GM19463 (cell line): ENCODE measurements at regions not wholly inside any gene's neighbourhood (a gene's known extent, or its start where the extent isn't known, plus 50 kb on each side); places are given as distances from the start of the nearest gene placed in this dataset.
"Not testable (repeated sequence)": the region's sequence is repeated elsewhere in the genome, so short reads cannot be mapped to it uniquely, and the experiment has no call there.

Experiments
- ATAC-seq: cut with Tn5 transposase; IDR thresholded peaks from one replicate; pipeline ENCODE4 v1.9.1; 2021; ENCODE audit warnings: mild to moderate bottlenecking, moderate library complexity; ENCODE audit not compliant: unreplicated experiment

GRCh38 chr5:106408570-106408969 lies 1262.2 kb downstream of the EFNA5 start:
- ATAC-seq: no peak

- no peak for ATAC-seq
Measured at GRCh38 chr5:106408141-106408540, 1262.6 kb downstream of the EFNA5 start.

GRCh38 chr5:106401561-106401960 lies 1269.2 kb downstream of the EFNA5 start:
- no peak for ATAC-seq

GRCh38 chr5:106399391-106399790 lies 1271.3 kb downstream of the EFNA5 start:
- no peak for ATAC-seq

- no peak for ATAC-seq
Measured at GRCh38 chr5:106397700-106398099, 1273.0 kb downstream of the EFNA5 start.

GRCh38 chr5:106393276-106393675 lies 1277.5 kb downstream of the EFNA5 start:
- ATAC-seq: no peak

GRCh38 chr5:106392766-106393165 lies 1278.0 kb downstream of the EFNA5 start:
- ATAC-seq: no peak

- ATAC-seq: not testable (repeated sequence)
Measured at GRCh38 chr5:106387767-106388166, 1283.0 kb downstream of the EFNA5 start.

GRCh38 chr5:106386287-106386686 lies 1284.5 kb downstream of the EFNA5 start:
- ATAC-seq: no peak

GRCh38 chr5:106380736-106381135 lies 1290.0 kb downstream of the EFNA5 start:
- ATAC-seq: no peak

GRCh38 chr5:106376522-106376921 lies 1294.2 kb downstream of the EFNA5 start:
- ATAC-seq: no peak

- no peak for ATAC-seq
Measured at GRCh38 chr5:106374956-106375355, 1295.8 kb downstream of the EFNA5 start.

- ATAC-seq: no peak
Measured at GRCh38 chr5:106368021-106368420, 1302.7 kb downstream of the EFNA5 start.

- no peak for ATAC-seq
Measured at GRCh38 chr5:106367281-106367680, 1303.5 kb downstream of the EFNA5 start.

GRCh38 chr5:106363578-106363977 lies 1307.2 kb downstream of the EFNA5 start:
- ATAC-seq: no peak

- no peak for ATAC-seq
Measured at GRCh38 chr5:106361905-106362304, 1308.8 kb downstream of the EFNA5 start.

- no peak for ATAC-seq
Measured at GRCh38 chr5:106331415-106331814, 1339.3 kb downstream of the EFNA5 start.

- ATAC-seq: no peak
Measured at GRCh38 chr5:106324356-106324755, 1346.4 kb downstream of the EFNA5 start.

- no peak for ATAC-seq
Measured at GRCh38 chr5:106321242-106321641, 1349.5 kb downstream of the EFNA5 start.

- ATAC-seq: no peak
Measured at GRCh38 chr5:106314221-106314824, 1356.4 kb downstream of the EFNA5 start.

GRCh38 chr5:106312360-106312759 lies 1358.4 kb downstream of the EFNA5 start:
- no peak for ATAC-seq

- ATAC-seq: no peak
Measured at GRCh38 chr5:106311230-106311915, 1359.4 kb downstream of the EFNA5 start.

- ATAC-seq: no peak
Measured at GRCh38 chr5:106307265-106307664, 1363.5 kb downstream of the EFNA5 start.
